H9 (cell line): ENCODE measurements at regions not wholly inside any gene's neighbourhood (a gene's known extent, or its start where the extent isn't known, plus 50 kb on each side); places are given as distances from the start of the nearest gene placed in this dataset.

Experiments used
- DNase-seq: peaks from one replicate; pipeline ENCODE4 v3.0.0-alpha.2; 2017
- H2AFZ ChIP-seq: one replicate; pipeline ENCODE4 v1.6.1; 2013; ENCODE audit warnings: mild to moderate bottlenecking, low read length, control low read depth, moderate library complexity
- H2AK5ac ChIP-seq: 2 replicates; pipeline ENCODE4 v1.6.1; 2013; ENCODE audit warnings: low read length, control low read depth, mixed read lengths; ENCODE audit not compliant: insufficient read length
- H2BK120ac ChIP-seq: one replicate; pipeline ENCODE4 v1.6.1; 2013; ENCODE audit warnings: low read depth, mild to moderate bottlenecking, low read length, control low read depth, inconsistent platforms; ENCODE audit not compliant: poor library complexity, severe bottlenecking
- H2BK12ac ChIP-seq: 2 replicates; pipeline ENCODE4 v1.6.1; 2013; ENCODE audit warnings: low read length, control low read depth, mixed read lengths, low read depth; ENCODE audit not compliant: insufficient read length
- H2BK15ac ChIP-seq: 2 replicates; pipeline ENCODE4 v1.6.1; 2013; ENCODE audit warnings: low read depth, low read length, control low read depth
- H2BK20ac ChIP-seq: one replicate; pipeline ENCODE4 v1.6.1; 2013; ENCODE audit warnings: low read depth, mild to moderate bottlenecking, low read length, control low read depth, inconsistent platforms; ENCODE audit not compliant: poor library complexity, severe bottlenecking
- H2BK5ac ChIP-seq: 2 replicates; pipeline ENCODE4 v1.6.1; 2013; ENCODE audit warnings: low read length, control low read depth, mixed read lengths; ENCODE audit not compliant: insufficient read length
- H3K14ac ChIP-seq: 2 replicates; pipeline ENCODE4 v1.6.1; 2013; ENCODE audit warnings: low read length, control low read depth; ENCODE audit not compliant: insufficient read depth
- H3K18ac ChIP-seq: 2 replicates; pipeline ENCODE4 v1.6.1; 2013; ENCODE audit warnings: low read depth, mild to moderate bottlenecking, mixed read lengths, low read length, control low read depth; ENCODE audit not compliant: insufficient read length
- H3K23ac ChIP-seq: 2 replicates; pipeline ENCODE4 v1.6.1; 2013; ENCODE audit warnings: low read length, control low read depth, mixed read lengths, low read depth; ENCODE audit not compliant: insufficient read length
- H3K23me2 ChIP-seq: 2 replicates; pipeline ENCODE4 v1.6.1; 2013; ENCODE audit warnings: low read depth, mild to moderate bottlenecking, mixed read lengths, low read length, control low read depth; ENCODE audit not compliant: insufficient read length, poor library complexity, severe bottlenecking
- H3K27ac ChIP-seq: 2 replicates; pipeline ENCODE4 v1.5.1; 2013; ENCODE audit warnings: low read length, control low read depth, mixed read lengths, low read depth; ENCODE audit not compliant: insufficient read length
- H3K27me3 ChIP-seq: 2 replicates; pipeline ENCODE4 v1.6.1; 2013; ENCODE audit warnings: low read length, control low read depth, inconsistent platforms; ENCODE audit not compliant: insufficient read depth
- H3K4ac ChIP-seq: 2 replicates; pipeline ENCODE4 v1.6.1; 2013; ENCODE audit warnings: low read depth, mild to moderate bottlenecking, control low read depth, inconsistent platforms, low read length, moderate library complexity
- H3K4me1 ChIP-seq: 2 replicates; pipeline ENCODE4 v1.6.1; 2013; ENCODE audit warnings: low read length, control low read depth, inconsistent platforms; ENCODE audit not compliant: insufficient read depth
- H3K4me2 ChIP-seq: 2 replicates; pipeline ENCODE4 v1.6.1; 2013; ENCODE audit warnings: low read length, control low read depth, mixed read lengths; ENCODE audit not compliant: insufficient read length, insufficient read depth
- H3K56ac ChIP-seq: 2 replicates; pipeline ENCODE4 v1.6.1; 2013; ENCODE audit warnings: low read depth, mild to moderate bottlenecking, mixed read lengths, low read length, control low read depth; ENCODE audit not compliant: insufficient read length
- H3K79me1 ChIP-seq: 2 replicates; pipeline ENCODE4 v1.6.1; 2013; ENCODE audit warnings: low read depth, mild to moderate bottlenecking, moderate library complexity, low read length, control low read depth, inconsistent platforms; ENCODE audit not compliant: insufficient read depth, poor library complexity, severe bottlenecking
- H3K79me2 ChIP-seq: 2 replicates; pipeline ENCODE4 v1.6.1; 2013; ENCODE audit warnings: low read length, control low read depth, inconsistent platforms; ENCODE audit not compliant: insufficient read depth
- H3K9ac ChIP-seq: 2 replicates; pipeline ENCODE4 v1.6.1; 2013; ENCODE audit warnings: low read length, control low read depth, mixed read lengths; ENCODE audit not compliant: insufficient read length; ENCODE audit errors: extremely low read depth
- H3K9me3 ChIP-seq: one replicate; pipeline ENCODE4 v1.6.1; 2013; ENCODE audit warnings: low read depth, low read length, inconsistent platforms; ENCODE audit not compliant: control insufficient read depth
- H3T11ph ChIP-seq: one replicate; pipeline ENCODE4 v1.6.1; 2013; ENCODE audit warnings: mild to moderate bottlenecking, low read length, control low read depth, inconsistent platforms
- H4K20me1 ChIP-seq: one replicate; pipeline ENCODE4 v1.6.1; 2013; ENCODE audit not compliant: control insufficient read depth, insufficient read length, insufficient read depth
- H4K5ac ChIP-seq: 2 replicates; pipeline ENCODE4 v1.6.1; 2013; ENCODE audit warnings: low read depth, mild to moderate bottlenecking, mixed read lengths, low read length, control low read depth; ENCODE audit not compliant: insufficient read length
- H4K8ac ChIP-seq: replicated peaks from 2 replicates; pipeline ENCODE4 v1.6.1; 2013; ENCODE audit warnings: low read length, control low read depth, mixed read lengths, low read depth; ENCODE audit not compliant: insufficient read length
- H4K91ac ChIP-seq: 2 replicates; pipeline ENCODE4 v1.6.1; 2013; ENCODE audit warnings: low read depth, mild to moderate bottlenecking, moderate library complexity, mixed read lengths, low read length, control low read depth; ENCODE audit not compliant: insufficient read length
- H3K27ac Mint-ChIP-seq, 3 experiments: 2 replicates in 2 of 3; 3 replicates in 1 of 3; pipeline ENCODE4 v1.8.0; 2020 to 2021; ENCODE audit warnings: mixed read lengths in 3 of 3, mild to moderate bottlenecking in 1 of 3, moderate library complexity in 1 of 3
- H3K27me3 Mint-ChIP-seq: 2 replicates; pipeline ENCODE4 v1.8.0; 2021; ENCODE audit warnings: low read depth, mild to moderate bottlenecking, moderate library complexity, mixed read lengths
- H3K36me3 Mint-ChIP-seq, 3 experiments: 2 replicates in 2 of 3; 3 replicates in 1 of 3; pipeline ENCODE4 v1.8.0; 2020 to 2021; ENCODE audit warnings: low read depth in 3 of 3, mixed read lengths in 3 of 3; ENCODE audit not compliant: insufficient read depth in 1 of 3
- H3K4me1 Mint-ChIP-seq, 2 experiments: 2 replicates each; pipeline ENCODE4 v1.8.0; 2020; ENCODE audit warnings: mixed read lengths in 2 of 2
- H3K4me3 Mint-ChIP-seq, 2 experiments: 2 replicates in 1 of 2; 3 replicates in 1 of 2; pipeline ENCODE4 v1.8.0; 2020 to 2021; ENCODE audit warnings: mild to moderate bottlenecking in 2 of 2, mixed read lengths in 2 of 2, moderate library complexity in 1 of 2
- H3K9me3 Mint-ChIP-seq, 2 experiments: 2 replicates in 1 of 2; 3 replicates in 1 of 2; pipeline ENCODE4 v1.8.0; 2020; ENCODE audit warnings: mild to moderate bottlenecking in 2 of 2, mixed read lengths in 2 of 2, moderate library complexity in 1 of 2
- WGBS: extraction: QIAGEN DNeasy Blood & Tissue Kit; methylation state at CpG from one replicate; pipeline ENCODE4 v1.1.7; 2013; ENCODE audit warnings: missing lambda C conversion rate, low lambda C conversion rate, mixed read lengths; ENCODE audit not compliant: insufficient read length; ENCODE audit errors: extremely low coverage; 5-methylcytosine and 5-hydroxymethylcytosine counted together
- TF ChIP-seq, protein P1 (sequence below): fragments of 200-600 bp; sonication (generic); conservative IDR thresholded peaks from 3 replicates; pipeline ENCODE4 v1.8.0; 2021; ENCODE audit warnings: antibody characterized with exemption, mild to moderate bottlenecking

DNA sequence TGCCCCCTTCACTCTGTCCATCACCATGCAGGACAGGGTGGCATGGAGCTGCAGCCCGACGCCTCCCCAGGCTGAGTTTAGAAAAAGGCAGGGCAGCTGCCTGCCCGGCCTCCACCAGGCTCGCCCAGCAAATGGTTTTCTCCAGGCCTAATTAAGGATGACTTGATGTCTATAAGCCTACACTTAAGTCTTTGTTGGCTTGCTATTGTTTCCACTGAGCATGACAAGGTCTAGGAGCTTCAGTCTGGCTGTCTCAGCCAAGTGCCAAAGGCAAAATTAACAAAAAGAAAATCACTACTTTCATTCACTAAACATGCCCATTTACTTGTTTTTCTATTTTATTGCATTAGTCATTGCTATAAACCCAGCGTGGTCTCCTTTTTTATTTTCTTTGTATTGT is 372.2 kb downstream of the INSIG2 start:
- Histone ChIP-seq H3K56ac (no peak overlapping the region), H3K9ac (no peak overlapping the region), H2AK5ac (no peak overlapping the region), H3K9me3 (no peaks in the 10 kb centered on the region), H3K23ac (no peak overlapping the region), H2BK120ac (no peak overlapping the region), H3K18ac (no peak overlapping the region), H3K27me3 (no peaks in the 10 kb centered on the region), H3K4me1 (peaks cover 2% of the 10 kb centered on the region; the same call in 1 of the 2 replicates), H4K91ac (no peak overlapping the region), H2BK5ac (no peak overlapping the region), H2BK15ac (no peak overlapping the region), H4K20me1 (no peaks in the 10 kb centered on the region), H4K8ac (no peak overlapping the region), H3K79me1 (no peaks in the 10 kb centered on the region), H2AFZ (no peak overlapping the region), H4K5ac (no peak overlapping the region), H3K14ac (no peak overlapping the region), H2BK20ac (no peak overlapping the region), H3T11ph (no peak overlapping the region), H2BK12ac (no peak overlapping the region), H3K4ac (no peak overlapping the region), H3K4me2 (no peak overlapping the region), H3K23me2 (no peaks in the 10 kb centered on the region), H3K27ac (no peak overlapping the region), H3K79me2 (no peaks in the 10 kb centered on the region)
- Mint-ChIP-seq H3K27me3 (peaks cover 11% of the 10 kb centered on the region), H3K36me3 (no peaks in the 10 kb centered on the region), H3K27ac (no peak overlapping the region), H3K9me3 (no peaks in the 10 kb centered on the region), H3K4me3 (no peak overlapping the region), H3K4me1 (peaks cover 4% of the 10 kb centered on the region in 2 experiments; a peak in 2 of 4 replicates)
- WGBS: no CpG with 5 or more reads among the region's 5 CpGs
- TF ChIP-seq, protein P1, sequence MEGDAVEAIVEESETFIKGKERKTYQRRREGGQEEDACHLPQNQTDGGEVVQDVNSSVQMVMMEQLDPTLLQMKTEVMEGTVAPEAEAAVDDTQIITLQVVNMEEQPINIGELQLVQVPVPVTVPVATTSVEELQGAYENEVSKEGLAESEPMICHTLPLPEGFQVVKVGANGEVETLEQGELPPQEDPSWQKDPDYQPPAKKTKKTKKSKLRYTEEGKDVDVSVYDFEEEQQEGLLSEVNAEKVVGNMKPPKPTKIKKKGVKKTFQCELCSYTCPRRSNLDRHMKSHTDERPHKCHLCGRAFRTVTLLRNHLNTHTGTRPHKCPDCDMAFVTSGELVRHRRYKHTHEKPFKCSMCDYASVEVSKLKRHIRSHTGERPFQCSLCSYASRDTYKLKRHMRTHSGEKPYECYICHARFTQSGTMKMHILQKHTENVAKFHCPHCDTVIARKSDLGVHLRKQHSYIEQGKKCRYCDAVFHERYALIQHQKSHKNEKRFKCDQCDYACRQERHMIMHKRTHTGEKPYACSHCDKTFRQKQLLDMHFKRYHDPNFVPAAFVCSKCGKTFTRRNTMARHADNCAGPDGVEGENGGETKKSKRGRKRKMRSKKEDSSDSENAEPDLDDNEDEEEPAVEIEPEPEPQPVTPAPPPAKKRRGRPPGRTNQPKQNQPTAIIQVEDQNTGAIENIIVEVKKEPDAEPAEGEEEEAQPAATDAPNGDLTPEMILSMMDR: no peak
- DNase-seq: no peak
